H1 (cell line): ENCODE measurements at regions not wholly inside any gene's neighbourhood (a gene's known extent, or its start where the extent isn't known, plus 50 kb on each side); places are given as distances from the start of the nearest gene placed in this dataset.

Experiments
- CHD7 ChIP-seq: fragments of 300-600 bp; sonication (generic); IDR thresholded peaks from 2 replicates; pipeline ENCODE4 v1.7.1; 2012; ENCODE audit warnings: low read length, moderate library complexity, mild to moderate bottlenecking, inconsistent platforms; ENCODE audit not compliant: insufficient replicate concordance
- CREB1 ChIP-seq: IDR thresholded peaks from 2 replicates; pipeline ENCODE4 v1.6.1; 2012; ENCODE audit warnings: inconsistent platforms
- KDM4A ChIP-seq: IDR thresholded peaks from one replicate; pipeline ENCODE4 v1.7.1; 2012; ENCODE audit warnings: low read depth, mild to moderate bottlenecking, moderate library complexity, low read length, inconsistent platforms; ENCODE audit not compliant: severe bottlenecking

GRCh38 chr16:51224317-51224716 is 73.2 kb upstream of the SALL1 start (continued):
- TF ChIP-seq CHD7 (no peak), CREB1 (no peak), KDM4A (no peak)
